GM18873 (cell line): ENCODE measurements at regions not wholly inside any gene's neighbourhood (a gene's known extent, or its start where the extent isn't known, plus 50 kb on each side); places are given as distances from the start of the nearest gene placed in this dataset.

Source experiments
- ATAC-seq: cut with Tn5 transposase; IDR thresholded peaks from one replicate; pipeline ENCODE4 v1.9.1; 2021; ENCODE audit warnings: mild to moderate bottlenecking, moderate library complexity, moderate number of reproducible peaks; ENCODE audit not compliant: unreplicated experiment, low FRiP score

- no peak for ATAC-seq
Measured at GRCh38 chr2:157107460-157107859, 150.0 kb upstream of the GALNT5 start.

DNA sequence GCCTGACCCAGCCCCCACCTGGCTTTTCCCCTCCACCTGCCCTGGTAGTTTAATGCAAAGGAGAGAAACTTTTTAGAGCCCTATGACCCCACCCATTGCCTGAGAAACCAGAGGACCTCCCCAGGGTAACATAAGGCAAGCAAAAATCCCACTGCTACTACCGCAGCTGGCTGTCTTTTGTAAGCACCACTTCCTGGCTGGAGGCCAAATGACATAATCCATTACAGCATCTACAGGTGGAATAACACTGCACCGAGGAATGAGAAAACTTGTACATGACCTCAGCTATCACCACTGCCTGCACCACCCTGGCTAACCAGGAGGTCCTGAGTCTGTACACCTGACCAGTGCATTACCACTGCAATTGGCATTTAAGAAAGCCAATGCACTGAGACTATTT lies 149.6 kb upstream of the GALNT5 start:
- no peak for ATAC-seq

DNA sequence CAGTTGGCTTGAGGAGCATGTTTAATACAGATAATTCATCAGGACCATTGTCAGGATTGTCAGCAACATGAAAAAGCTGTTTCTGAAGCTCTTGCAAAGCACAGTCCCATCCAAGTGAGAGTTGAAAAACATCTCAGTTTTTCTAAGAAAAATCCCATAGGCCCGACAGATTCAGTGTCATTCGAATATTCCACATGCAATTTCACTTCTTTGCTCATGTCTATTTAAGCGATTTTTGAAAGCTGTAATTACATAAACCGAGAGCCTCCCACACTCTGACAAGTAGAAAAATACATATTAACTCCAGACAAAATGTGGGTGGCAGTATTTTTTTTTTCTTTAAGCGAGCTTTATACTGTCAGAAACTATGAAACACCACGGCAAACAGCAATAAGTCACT lies 134.7 kb upstream of the GALNT5 start:
- no peak for ATAC-seq

DNA sequence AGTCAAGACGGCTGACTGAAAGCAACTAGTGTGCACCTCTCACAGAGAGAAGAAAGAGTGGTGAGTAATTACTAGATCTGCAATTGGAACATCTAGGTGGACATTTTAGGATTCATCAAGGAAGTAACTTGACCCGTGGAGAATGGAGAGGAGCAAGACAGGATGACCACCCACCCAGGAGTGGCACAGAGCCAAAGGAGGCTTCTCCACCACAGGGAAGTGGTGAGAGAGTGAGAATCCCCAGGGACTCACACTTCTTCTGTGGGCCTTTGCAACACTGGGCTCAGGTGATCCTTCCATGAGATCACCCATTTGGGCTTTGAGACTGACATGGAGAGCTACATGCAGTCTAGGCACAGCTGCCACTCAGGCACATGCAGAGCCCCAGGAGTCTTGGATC lies 132.8 kb upstream of the GALNT5 start:
- ATAC-seq: no peak

GRCh38 chr2:157125685-157126084 lies 131.8 kb upstream of the GALNT5 start:
- no peak for ATAC-seq

DNA sequence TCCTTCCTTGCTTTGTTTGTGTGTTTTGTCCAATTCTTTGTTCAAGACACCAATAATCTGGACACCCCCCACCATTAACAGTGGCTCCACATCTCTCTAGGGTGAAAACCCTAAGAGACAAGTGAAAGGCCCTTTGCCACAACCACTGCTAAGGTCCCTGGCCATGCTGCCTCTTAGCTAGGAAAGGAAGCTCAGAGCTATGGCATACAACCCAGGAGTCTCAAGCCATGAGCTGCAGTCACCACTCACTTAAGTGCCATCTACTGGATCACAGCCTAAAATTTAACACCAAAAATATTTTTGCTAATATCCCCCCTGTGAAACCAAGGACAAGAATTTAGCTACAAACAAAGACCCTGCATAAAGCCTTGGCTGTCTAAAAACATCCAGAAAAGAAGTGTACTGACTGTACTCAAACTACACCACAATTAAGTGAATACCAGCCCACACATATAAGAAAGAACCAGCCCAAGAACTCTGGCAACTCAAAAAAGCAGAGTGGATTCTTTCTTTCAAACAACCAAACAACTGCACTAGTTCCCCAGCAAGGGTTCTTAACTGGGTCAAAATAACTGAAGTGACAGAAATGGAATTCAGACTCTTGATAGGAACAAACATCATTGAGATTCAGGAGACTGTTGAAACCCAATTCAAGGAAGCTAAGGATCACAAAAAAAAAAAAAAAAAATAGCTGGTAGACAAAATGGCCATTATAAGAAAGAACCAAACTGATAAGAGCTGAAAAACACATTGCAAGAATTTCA lies 130.1 kb upstream of the GALNT5 start:
- ATAC-seq: no peak

DNA sequence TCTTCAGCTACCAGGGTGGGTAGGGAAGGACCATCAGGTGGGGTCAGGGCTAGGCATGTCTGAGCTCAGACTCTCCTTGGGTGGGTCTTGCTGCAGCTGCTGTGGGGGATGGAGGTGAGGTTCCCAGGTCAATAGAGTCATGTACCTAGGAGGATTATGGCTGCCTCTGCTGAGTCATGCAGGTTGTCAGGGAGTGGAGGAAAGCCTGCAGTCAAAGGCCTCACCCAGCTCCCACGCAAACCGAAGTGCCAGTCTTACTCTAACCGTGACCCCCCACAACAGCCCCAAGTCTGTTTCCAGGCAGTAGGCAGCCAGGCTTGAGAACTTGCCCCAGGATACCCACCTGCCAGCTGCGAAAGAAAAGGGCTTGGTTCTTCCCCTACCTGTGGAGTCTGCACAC lies 113.6 kb upstream of the GALNT5 start:
- ATAC-seq: no peak

DNA sequence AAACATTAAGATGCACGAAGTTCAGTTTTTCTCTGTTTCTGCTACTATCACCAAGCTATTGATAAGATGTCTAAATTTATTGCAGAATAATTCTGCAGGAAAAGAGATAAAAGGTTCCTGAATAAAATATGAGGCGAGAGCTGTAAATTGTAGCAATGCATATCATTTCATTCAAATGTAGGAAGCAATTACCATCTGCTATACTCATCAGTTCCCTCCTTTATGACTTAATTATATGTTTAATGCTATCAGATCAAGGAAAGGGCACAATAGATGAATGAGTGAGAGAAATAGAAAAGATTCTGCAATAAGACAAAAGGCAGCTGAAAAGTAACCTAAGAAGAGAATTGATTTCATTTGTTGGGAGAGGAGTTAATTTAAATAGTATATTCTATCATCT lies 108.2 kb upstream of the GALNT5 start:
- ATAC-seq: no peak

GRCh38 chr2:157150747-157151146 lies 106.8 kb upstream of the GALNT5 start:
- ATAC-seq: peak; percentile 96

DNA sequence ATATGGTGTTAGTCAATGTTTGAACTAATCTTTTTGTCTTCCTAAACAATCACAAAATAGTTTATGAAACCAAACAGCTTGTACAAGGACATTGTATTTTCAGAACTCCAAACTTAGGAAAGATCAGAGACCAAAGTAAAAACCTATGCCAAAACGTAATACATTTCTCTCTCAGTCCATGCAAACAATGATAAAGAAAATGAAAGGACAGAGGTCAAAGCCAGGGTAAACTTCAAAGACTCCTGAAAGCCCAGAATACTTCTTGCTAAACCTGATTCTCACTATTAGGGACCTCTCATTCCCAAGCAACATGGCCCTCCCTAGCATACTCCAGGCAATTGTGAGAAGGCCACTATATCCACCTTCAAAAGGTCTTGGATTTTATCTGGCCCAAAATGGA lies 105.1 kb upstream of the GALNT5 start:
- ATAC-seq: no peak

GRCh38 chr2:157155992-157156391 lies 101.5 kb upstream of the GALNT5 start:
- ATAC-seq: no peak

GRCh38 chr2:157158111-157158510 lies 99.4 kb upstream of the GALNT5 start:
- ATAC-seq: no peak

DNA sequence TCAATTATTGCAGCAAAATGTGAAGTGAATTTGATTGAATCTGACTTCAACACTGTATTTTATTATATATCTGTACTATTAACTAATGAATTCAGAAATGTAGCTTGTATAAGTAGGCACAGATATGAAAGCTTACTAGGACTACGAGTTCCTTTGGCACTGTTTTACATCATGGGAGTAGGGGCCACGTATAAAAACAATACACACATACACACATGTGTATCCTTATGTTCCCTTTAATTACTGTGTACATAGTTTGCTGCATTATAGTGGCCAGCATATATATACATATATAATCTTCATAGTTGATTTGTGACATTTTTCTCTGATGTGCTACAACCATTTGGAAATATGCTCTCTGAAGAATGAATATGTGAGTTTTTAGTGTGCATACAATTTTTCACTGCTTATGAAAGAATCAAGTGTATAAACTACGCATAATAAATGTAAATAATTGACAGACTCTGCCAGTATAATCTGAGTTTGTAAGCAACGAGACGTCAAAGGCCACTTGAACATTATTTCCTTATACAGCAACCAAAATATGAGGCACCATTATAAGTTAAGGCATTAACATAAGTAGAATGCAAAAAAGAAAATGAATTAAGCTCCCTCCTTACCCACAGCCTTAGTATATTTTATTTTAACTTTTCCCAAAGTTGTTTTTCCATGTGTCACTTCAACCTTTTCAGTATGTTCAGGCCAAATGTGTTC lies 98.1 kb upstream of the GALNT5 start:
- no peak for ATAC-seq

- no peak for ATAC-seq
Measured at GRCh38 chr2:157160111-157160510, 97.4 kb upstream of the GALNT5 start.

DNA sequence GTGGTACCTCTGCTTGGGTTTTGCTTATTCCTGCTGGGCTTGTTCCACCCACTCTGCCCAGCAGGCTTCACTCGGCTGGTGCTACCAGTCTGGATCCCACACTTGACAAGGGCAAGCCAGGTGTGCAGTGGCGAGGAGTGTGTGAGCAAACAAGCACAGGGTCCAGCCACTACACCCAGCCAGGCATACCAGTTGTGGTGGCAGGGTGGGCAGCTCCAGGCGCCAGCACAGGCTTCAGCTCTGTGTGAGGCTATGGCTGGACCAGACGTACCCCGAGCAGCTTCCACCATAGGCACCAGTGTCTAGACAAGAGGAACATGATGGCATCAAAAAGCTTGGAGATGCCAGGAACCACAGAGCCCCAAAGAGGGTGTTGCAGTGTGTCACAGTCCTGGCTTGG lies 93.1 kb upstream of the GALNT5 start:
- no peak for ATAC-seq

- no peak for ATAC-seq
Measured at GRCh38 chr2:157164891-157165290, 92.6 kb upstream of the GALNT5 start.

DNA sequence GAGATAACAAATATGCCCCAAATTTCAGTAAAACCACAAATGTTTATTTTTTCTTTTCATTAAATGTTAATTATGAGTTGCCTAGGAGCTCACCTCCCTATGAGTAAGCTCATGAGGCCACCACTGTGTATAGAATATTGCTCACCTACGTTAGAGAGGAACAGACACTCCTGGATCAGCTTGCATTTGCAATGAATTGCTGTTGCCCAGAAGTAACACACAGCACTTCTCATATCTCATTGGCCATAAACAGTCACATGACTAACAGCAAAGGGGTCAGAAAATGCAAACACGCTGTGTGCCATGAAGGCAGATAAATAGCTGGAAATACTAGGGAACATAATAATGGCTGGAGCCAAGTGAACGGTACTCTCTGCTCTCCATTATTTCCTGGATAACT lies 89.0 kb upstream of the GALNT5 start:
- no peak for ATAC-seq

DNA sequence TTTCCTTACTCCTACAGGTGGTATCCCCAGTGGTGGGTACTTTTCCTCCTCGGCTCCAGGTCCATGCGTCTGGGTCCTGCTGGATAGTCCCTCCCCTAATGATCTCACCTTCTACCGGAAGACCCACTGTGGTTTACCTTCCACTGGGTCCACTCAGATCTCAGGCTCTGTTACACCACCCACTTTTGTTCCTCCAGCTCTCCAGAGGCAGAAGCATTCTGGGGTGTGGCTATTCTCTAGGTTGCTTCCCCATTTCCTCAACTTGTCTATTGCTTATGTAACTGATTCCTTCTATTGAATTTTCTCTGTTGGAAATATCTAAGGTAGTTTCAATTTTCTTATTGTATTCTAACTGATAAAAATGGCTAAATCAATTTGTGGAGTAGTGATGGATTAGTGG lies 87.6 kb upstream of the GALNT5 start:
- ATAC-seq: no peak

DNA sequence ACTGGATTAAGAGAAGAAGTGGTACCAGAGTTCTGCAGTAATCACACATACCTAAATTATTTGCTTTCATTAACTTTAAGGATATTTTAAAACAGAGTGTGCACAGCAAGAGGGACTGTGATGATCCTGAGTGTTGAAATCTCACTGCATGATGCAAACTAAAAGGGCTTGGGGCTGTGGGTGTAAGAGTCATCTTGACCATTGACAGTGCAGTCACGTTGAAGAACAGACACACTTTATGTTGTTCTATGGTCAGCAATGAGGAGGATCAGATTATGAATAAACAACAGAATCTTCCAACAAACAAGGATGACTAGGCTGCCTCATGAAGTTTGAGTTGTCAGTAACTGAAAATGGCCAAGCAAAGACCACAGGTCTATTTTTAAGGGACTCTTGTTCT lies 87.2 kb upstream of the GALNT5 start:
- ATAC-seq: no peak

DNA sequence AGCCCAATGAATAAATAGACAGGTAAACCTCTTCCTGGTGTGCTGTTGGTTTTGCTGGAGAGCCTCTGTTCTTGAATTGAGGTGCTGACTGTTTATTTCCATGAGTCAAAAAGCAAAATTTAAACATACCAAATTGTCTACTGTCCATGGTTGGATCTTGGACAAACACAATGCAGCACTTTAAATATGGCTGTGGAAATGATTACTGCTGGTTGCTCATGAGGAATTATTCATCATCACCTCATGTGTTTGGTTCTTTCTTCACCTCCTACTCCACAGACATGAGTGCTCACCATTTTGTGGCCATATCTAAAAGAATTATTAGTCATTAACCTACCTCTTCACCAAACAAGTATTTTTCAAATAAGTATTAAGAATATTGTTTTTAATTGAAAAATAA lies 85.3 kb upstream of the GALNT5 start:
- no peak for ATAC-seq

- no peak for ATAC-seq
Measured at GRCh38 chr2:157172866-157173578, 84.5 kb upstream of the GALNT5 start.
